Activated CD4-positive, alpha-beta T cell treated with anti-CD3 and anti-CD28 coated beads, Interleukin-2, amount 10 ng/mL, durations not matched to agents 7 days and 5 days (primary cell): ENCODE measurements at regions not wholly inside any gene's neighbourhood (a gene's known extent, or its start where the extent isn't known, plus 50 kb on each side); places are given as distances from the start of the nearest gene placed in this dataset.
A peak's percentile ranks its signal among the peaks of the same experiment; 100 is the strongest.

Source experiments
- CTCF ChIA-PET: fragments of 350-600 bp; sonication (Branson Sonifier 250); formaldehyde crosslinking; loops from one replicate; lab custom pipeline; 2021; ENCODE audit warnings: antibody characterized with exemption; lab: Charles Lee
- POLR2A ChIA-PET: fragments of 350-600 bp; sonication (Branson Sonifier 250); formaldehyde crosslinking; loops from one replicate; lab custom pipeline; 2021; ENCODE audit warnings: antibody characterized with exemption; lab: Charles Lee
- DNase-seq: peaks from one replicate; pipeline ENCODE4 v3.0.0-alpha.2; 2020
- H3K27ac Mint-ChIP-seq: one replicate; pipeline ENCODE4 v1.8.0; 2021; ENCODE audit warnings: mild to moderate bottlenecking, moderate library complexity, mixed read lengths
- H3K27me3 Mint-ChIP-seq: one replicate; pipeline ENCODE4 v1.8.0; 2021; ENCODE audit warnings: mixed read lengths
- H3K36me3 Mint-ChIP-seq: one replicate; pipeline ENCODE4 v1.8.0; 2021; ENCODE audit warnings: low read depth, mixed read lengths
- H3K4me1 Mint-ChIP-seq: one replicate; pipeline ENCODE4 v1.8.0; 2021; ENCODE audit warnings: mixed read lengths
- H3K4me3 Mint-ChIP-seq: one replicate; pipeline ENCODE4 v1.8.0; 2021; ENCODE audit warnings: mild to moderate bottlenecking, moderate library complexity, mixed read lengths
- H3K9me3 Mint-ChIP-seq: one replicate; pipeline ENCODE4 v1.8.0; 2021; ENCODE audit warnings: mixed read lengths

- POLR2A ChIA-PET = no interaction called here
- no peak overlapping the region for H3K4me3 Mint-ChIP-seq
- H3K36me3 Mint-ChIP-seq = no peaks in the 10 kb centered on the region
- no peak overlapping the region for H3K27ac Mint-ChIP-seq
- CTCF ChIA-PET = no interaction called here
- peaks cover 3% of the 10 kb centered on the region for H3K27me3 Mint-ChIP-seq
- no peaks in the 10 kb centered on the region for H3K9me3 Mint-ChIP-seq
- H3K4me1 Mint-ChIP-seq = no peaks in the 10 kb centered on the region
- DNase-seq = no peak
Observed at GRCh38 chr17:14950686-14951085, 314.4 kb downstream of the PMP22 start.

GRCh38 chr17:14950216-14950615, 314.9 kb downstream of the PMP22 start:
- Mint-ChIP-seq H3K4me3 (no peak overlapping the region), H3K36me3 (no peaks in the 10 kb centered on the region), H3K4me1 (no peaks in the 10 kb centered on the region), H3K27ac (no peak overlapping the region), H3K27me3 (peaks cover 3% of the 10 kb centered on the region), H3K9me3 (no peaks in the 10 kb centered on the region)
- ChIA-PET POLR2A (no interaction called here), CTCF (interaction anchor here (0.7 kb wide), 1 partner anchor 666 kb away, joined by 3 read pairs; no protein-coding TSS in a partner anchor)
- no peak for DNase-seq

GRCh38 chr17:14947671-14948070, 317.5 kb downstream of the PMP22 start:
- Mint-ChIP-seq H3K36me3 (no peaks in the 10 kb centered on the region), H3K9me3 (no peaks in the 10 kb centered on the region), H3K27me3 (peaks cover 3% of the 10 kb centered on the region), H3K27ac (no peak overlapping the region), H3K4me1 (no peaks in the 10 kb centered on the region), H3K4me3 (no peak overlapping the region)
- ChIA-PET CTCF (no interaction called here), POLR2A (no interaction called here)
- DNase-seq = no peak

DNA sequence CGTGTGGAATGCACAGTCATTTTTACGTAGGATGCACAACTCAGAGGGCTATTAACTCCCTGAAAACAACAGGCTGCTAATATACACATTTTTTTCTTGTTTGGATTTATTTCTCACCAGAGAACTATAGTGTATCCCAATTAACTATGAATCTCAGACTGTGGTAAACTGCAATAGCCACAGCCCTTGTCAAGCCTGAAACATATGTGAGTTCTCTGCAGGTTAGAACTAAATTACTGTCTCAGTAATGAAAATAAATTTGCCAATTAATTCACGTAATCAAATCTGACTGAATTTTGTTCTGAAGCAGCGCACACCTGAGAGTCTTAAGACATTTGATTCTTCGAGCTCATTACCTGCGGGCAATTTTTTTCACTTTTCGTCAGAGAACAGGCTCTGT, 318.6 kb downstream of the PMP22 start:
- no peaks in the 10 kb centered on the region for H3K4me1 Mint-ChIP-seq
- H3K4me3 Mint-ChIP-seq = no peak overlapping the region
- POLR2A ChIA-PET = no interaction called here
- peaks cover 3% of the 10 kb centered on the region for H3K27me3 Mint-ChIP-seq
- no peak for DNase-seq
- CTCF ChIA-PET = no interaction called here
- H3K27ac Mint-ChIP-seq = no peak overlapping the region
- H3K36me3 Mint-ChIP-seq = no peaks in the 10 kb centered on the region
- H3K9me3 Mint-ChIP-seq = no peaks in the 10 kb centered on the region

GRCh38 chr17:14942526-14943190, 322.5 kb downstream of the PMP22 start:
- H3K27me3 Mint-ChIP-seq = no peaks in the 10 kb centered on the region
- POLR2A ChIA-PET = no interaction called here
- no peaks in the 10 kb centered on the region for H3K9me3 Mint-ChIP-seq
- no peak overlapping the region for H3K4me3 Mint-ChIP-seq
- no peak for DNase-seq
- H3K4me1 Mint-ChIP-seq = no peaks in the 10 kb centered on the region
- H3K36me3 Mint-ChIP-seq = no peaks in the 10 kb centered on the region
- H3K27ac Mint-ChIP-seq = no peak overlapping the region
- CTCF ChIA-PET = no interaction called here

GRCh38 chr17:14940938-14941265, 324.2 kb downstream of the PMP22 start:
- Mint-ChIP-seq H3K4me3 (no peak overlapping the region), H3K36me3 (no peaks in the 10 kb centered on the region), H3K27ac (no peak overlapping the region), H3K9me3 (no peaks in the 10 kb centered on the region), H3K4me1 (no peaks in the 10 kb centered on the region), H3K27me3 (no peaks in the 10 kb centered on the region)
- ChIA-PET CTCF (no interaction called here), POLR2A (no interaction called here)
- DNase-seq = no peak

DNA sequence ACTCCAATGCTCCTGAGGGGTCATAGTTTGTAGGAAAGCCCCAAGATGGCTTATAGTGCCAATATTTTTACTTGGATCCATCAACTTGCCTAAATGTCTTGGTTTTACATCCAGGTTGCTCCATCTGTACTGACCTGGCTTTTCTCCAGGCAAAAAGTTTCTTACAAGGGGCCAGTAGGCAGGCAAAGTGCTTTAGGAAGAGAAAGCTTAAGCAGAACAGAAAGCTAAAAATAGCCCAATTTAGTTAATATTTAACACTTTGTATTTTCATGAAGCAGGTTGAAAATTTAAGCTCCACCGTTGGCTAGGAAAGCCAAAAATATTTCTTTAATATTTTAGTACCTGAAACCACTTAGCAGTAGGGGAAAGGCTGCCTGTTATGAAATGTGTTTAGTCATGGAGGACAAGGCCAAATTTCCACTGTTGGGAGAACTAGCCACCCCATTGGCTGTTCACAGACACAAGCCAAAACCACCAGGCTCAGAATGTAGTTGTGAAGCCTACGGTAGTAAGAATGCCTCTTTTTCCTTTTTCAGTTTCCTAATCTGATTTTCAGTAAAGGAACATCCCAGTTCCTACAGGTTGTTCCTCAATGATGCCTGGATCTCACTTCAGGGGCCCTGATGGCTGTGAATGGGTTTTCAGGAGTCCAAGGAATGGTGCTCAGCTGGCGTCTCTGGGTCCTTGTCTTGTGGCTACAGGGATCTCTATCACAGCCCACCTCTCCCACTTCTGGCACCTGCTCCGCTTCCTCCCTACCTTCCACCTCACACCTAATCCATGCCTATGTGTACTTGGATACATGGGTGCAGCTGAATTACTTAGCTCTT, 324.8 kb downstream of the PMP22 start:
- ChIA-PET CTCF (no interaction called here), POLR2A (no interaction called here)
- Mint-ChIP-seq H3K4me3 (no peak overlapping the region), H3K9me3 (no peaks in the 10 kb centered on the region), H3K36me3 (no peaks in the 10 kb centered on the region), H3K27ac (no peak overlapping the region), H3K27me3 (no peaks in the 10 kb centered on the region), H3K4me1 (no peaks in the 10 kb centered on the region)
- DNase-seq = no peak

DNA sequence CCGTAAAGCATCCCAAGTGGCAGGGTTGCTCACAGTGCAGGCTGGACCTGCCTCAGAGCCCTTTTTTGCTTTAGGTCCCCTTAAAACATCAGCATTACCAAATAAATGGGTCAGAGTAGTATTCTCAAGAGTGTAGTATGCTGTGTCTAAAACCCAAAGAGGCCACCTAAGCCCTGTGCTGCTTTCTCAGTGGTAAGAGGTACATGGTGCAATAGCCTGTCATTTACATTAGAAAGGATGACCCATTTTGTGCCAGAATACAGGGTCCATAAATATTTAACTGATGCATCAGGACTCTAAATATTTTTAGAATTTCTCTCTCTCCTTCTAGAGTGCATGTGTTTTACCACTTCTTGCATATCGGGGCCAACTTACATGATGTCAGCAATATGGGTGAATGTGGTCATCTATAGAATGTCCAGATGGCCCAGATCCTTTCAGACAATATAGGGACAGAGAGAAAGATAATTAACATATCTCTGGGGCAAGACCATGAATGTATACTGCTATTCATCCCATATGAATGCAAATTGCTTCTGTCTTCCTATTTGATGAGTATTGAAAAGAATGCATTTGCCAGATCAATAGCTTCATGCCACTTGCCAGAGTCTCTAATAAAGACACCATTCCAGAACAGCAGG, 329.2 kb downstream of the PMP22 start:
- ChIA-PET CTCF (no interaction called here), POLR2A (no interaction called here)
- no peaks in the 10 kb centered on the region for H3K27me3 Mint-ChIP-seq
- H3K27ac Mint-ChIP-seq = no peak overlapping the region
- no peaks in the 10 kb centered on the region for H3K4me1 Mint-ChIP-seq
- no peaks in the 10 kb centered on the region for H3K36me3 Mint-ChIP-seq
- DNase-seq = no peak
- H3K4me3 Mint-ChIP-seq = no peak overlapping the region
- no peaks in the 10 kb centered on the region for H3K9me3 Mint-ChIP-seq

DNA sequence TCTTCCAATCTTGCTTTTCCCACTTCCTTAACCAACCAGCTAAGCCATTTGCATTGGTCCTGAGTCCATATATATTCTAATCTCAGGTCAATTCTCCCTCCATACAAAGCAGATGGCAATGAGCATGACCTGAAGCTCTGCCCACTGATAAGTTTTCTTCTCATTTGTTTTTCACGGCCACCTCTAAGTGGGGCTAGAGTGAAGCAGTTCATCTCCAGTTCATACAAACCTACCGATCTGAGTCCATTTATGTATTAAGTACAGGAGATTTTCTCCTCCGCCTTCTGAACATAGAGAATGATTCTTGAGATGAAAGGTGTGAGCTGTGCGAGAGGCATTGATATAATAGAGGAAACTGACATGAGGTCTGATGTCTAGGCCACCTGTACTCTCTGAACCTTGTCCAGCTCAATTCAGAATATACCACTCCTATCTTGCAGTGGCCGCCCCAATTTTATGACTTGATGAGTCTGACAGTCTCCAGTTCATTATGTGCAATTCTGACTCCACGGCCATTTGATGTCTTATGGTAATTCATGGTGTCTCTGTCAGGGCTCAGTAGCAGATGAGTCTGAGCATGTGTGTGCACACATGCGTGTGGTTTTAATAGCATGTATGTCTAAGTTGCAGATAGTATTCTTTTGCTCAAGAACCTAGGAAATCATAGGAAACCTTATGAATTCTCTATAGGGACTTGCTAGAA, 329.8 kb downstream of the PMP22 start:
- Mint-ChIP-seq H3K4me1 (no peaks in the 10 kb centered on the region), H3K9me3 (no peaks in the 10 kb centered on the region), H3K27me3 (no peaks in the 10 kb centered on the region), H3K36me3 (no peaks in the 10 kb centered on the region), H3K27ac (no peak overlapping the region), H3K4me3 (no peak overlapping the region)
- no peak for DNase-seq
- ChIA-PET POLR2A (no interaction called here), CTCF (interaction anchor here (0.5 kb wide), 1 partner anchor 1310 kb away, joined by 3 read pairs; no protein-coding TSS in a partner anchor)

- H3K27me3 Mint-ChIP-seq = peaks cover 2% of the 10 kb centered on the region
- no peaks in the 10 kb centered on the region for H3K9me3 Mint-ChIP-seq
- POLR2A ChIA-PET = no interaction called here
- no peaks in the 10 kb centered on the region for H3K4me1 Mint-ChIP-seq
- no peak overlapping the region for H3K4me3 Mint-ChIP-seq
- H3K27ac Mint-ChIP-seq = no peak overlapping the region
- CTCF ChIA-PET = no interaction called here
- DNase-seq = no peak
- H3K36me3 Mint-ChIP-seq = no peaks in the 10 kb centered on the region
Observed at GRCh38 chr17:14933676-14934075, 331.4 kb downstream of the PMP22 start.

DNA sequence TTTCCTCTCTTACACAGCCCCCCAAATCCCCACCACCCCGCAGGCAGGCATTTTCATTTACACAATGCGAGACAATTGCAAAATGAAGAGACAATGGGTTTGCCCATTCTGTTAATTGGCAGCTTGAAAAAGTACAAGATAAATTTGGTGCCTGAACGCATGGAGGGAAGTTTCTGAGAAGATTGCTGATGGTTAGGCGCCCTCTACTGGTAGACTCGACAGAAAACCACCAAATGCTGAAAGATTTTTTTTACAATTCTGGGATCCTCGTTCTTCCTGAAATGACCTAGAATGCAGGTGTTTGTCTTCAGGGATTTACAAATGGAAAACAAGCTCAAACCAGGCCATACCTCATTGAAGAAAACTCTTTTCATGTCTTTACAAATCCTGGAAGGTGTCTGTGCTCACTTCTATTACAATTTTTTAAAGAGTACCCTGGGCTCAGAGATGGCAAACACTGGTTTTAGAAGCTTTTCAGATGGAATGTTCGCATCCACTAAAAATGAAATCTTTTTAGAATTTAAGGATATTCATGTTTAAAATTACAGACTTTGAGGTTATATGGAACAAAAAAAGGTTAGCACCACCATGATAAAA, 338.5 kb downstream of the PMP22 start:
- POLR2A ChIA-PET = no interaction called here
- Mint-ChIP-seq H3K27me3 (peaks cover 2% of the 10 kb centered on the region), H3K9me3 (no peaks in the 10 kb centered on the region), H3K36me3 (no peaks in the 10 kb centered on the region), H3K4me3 (no peak overlapping the region), H3K4me1 (no peaks in the 10 kb centered on the region), H3K27ac (no peak overlapping the region)
- CTCF ChIA-PET = interaction anchor here (0.8 kb wide), 1 partner anchor 981 kb away, joined by 3 read pairs; no protein-coding TSS in a partner anchor
- peak; percentile 67 for DNase-seq

DNA sequence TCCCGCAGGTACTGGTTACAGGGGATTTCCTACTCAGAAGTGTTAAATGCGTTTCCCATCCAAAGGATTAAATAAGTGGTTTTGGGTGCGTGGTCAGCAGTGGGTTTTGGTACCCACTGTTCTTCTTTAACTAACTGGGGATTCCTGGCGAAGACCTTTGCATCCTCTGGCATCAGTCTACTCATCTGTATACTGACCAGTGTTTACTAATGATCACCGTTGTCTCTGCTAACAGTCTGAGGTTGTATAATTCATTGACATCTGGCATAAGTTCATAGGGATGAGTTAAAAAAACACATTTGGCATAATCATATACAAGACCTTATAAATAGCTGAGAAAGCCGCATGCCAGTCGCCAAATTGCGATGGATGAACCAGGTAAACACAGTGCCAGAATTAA, 339.1 kb downstream of the PMP22 start:
- H3K27ac Mint-ChIP-seq = no peak overlapping the region
- CTCF ChIA-PET = no interaction called here
- no peak overlapping the region for H3K4me3 Mint-ChIP-seq
- DNase-seq = no peak
- peaks cover 2% of the 10 kb centered on the region for H3K27me3 Mint-ChIP-seq
- H3K4me1 Mint-ChIP-seq = no peaks in the 10 kb centered on the region
- no peaks in the 10 kb centered on the region for H3K36me3 Mint-ChIP-seq
- POLR2A ChIA-PET = no interaction called here
- H3K9me3 Mint-ChIP-seq = no peaks in the 10 kb centered on the region
